DOHH2 (cell line): ENCODE measurements at regions not wholly inside any gene's neighbourhood (a gene's known extent, or its start where the extent isn't known, plus 50 kb on each side); places are given as distances from the start of the nearest gene placed in this dataset.

Source experiments
- H3F3A ChIP-seq: fragments of 200-600 bp; sonication (generic), shearing (Covaris generic); 2 replicates; pipeline ENCODE4 v1.6.0; 2016; ENCODE audit warnings: antibody characterized with exemption, mild to moderate bottlenecking; ENCODE audit not compliant: control insufficient read depth, insufficient read depth
- H3K27ac ChIP-seq: fragments of 200-600 bp; sonication (generic); 2 replicates; pipeline ENCODE4 v1.5.1; 2014; ENCODE audit warnings: low read depth, mild to moderate bottlenecking, low read length, moderate library complexity
- H3K27me3 ChIP-seq: fragments of 200-600 bp; sonication (generic); 2 replicates; pipeline ENCODE4 v1.6.1; 2014; ENCODE audit warnings: mild to moderate bottlenecking, low read length, mixed read lengths; ENCODE audit not compliant: control insufficient read depth
- H3K36me3 ChIP-seq: fragments of 200-600 bp; sonication (generic); 2 replicates; pipeline ENCODE4 v1.6.1; 2014; ENCODE audit warnings: mild to moderate bottlenecking, low read length, moderate library complexity, mixed read lengths; ENCODE audit not compliant: control insufficient read depth
- H3K4me1 ChIP-seq: fragments of 200-600 bp; sonication (generic); 2 replicates; pipeline ENCODE4 v1.6.1; 2014; ENCODE audit warnings: mild to moderate bottlenecking, low read length, mixed read lengths; ENCODE audit not compliant: control insufficient read depth
- H3K4me2 ChIP-seq: fragments of 200-600 bp; sonication (generic); 2 replicates; pipeline ENCODE4 v1.6.0; 2014; ENCODE audit warnings: mild to moderate bottlenecking, low read length, moderate library complexity
- H3K4me3 ChIP-seq: fragments of 200-600 bp; sonication (generic); 2 replicates; pipeline ENCODE4 v1.5.1; 2014; ENCODE audit warnings: mild to moderate bottlenecking, low read length, mixed read lengths
- H3K79me2 ChIP-seq: fragments of 200-600 bp; sonication (generic); 2 replicates; pipeline ENCODE4 v1.6.1; 2014; ENCODE audit warnings: mild to moderate bottlenecking, low read length, mixed read lengths; ENCODE audit not compliant: control insufficient read depth
- H3K9me2 ChIP-seq: fragments of 200-600 bp; sonication (generic); replicated peaks from 2 replicates; pipeline ENCODE4 v1.6.1; 2014; ENCODE audit warnings: mild to moderate bottlenecking, low read length, mixed read lengths; ENCODE audit not compliant: control insufficient read depth
- H3K9me3 ChIP-seq: fragments of 200-600 bp; sonication (generic); 2 replicates; pipeline ENCODE4 v1.6.1; 2014; ENCODE audit warnings: antibody characterized with exemption, low read length, mixed read lengths; ENCODE audit not compliant: control insufficient read depth, insufficient read depth
- H4K20me1 ChIP-seq: fragments of 200-600 bp; sonication (generic); 2 replicates; pipeline ENCODE4 v1.6.0; 2014; ENCODE audit warnings: low read depth, mild to moderate bottlenecking, antibody characterized with exemption, low read length, moderate library complexity; ENCODE audit not compliant: control insufficient read depth, insufficient read depth
- CTCF ChIP-seq: fragments of 200-600 bp; sonication (generic); IDR thresholded peaks from one replicate; pipeline ENCODE4 v1.5.1; 2014; ENCODE audit warnings: antibody characterized with exemption, mild to moderate bottlenecking, low read depth, low read length; ENCODE audit not compliant: poor library complexity, severe bottlenecking
- EZH2phosphoT487 ChIP-seq: fragments of 200-600 bp; sonication (generic); IDR thresholded peaks from 2 replicates; pipeline ENCODE4 v1.6.1; 2017; ENCODE audit warnings: borderline replicate concordance, mild to moderate bottlenecking, antibody characterized with exemption, low read length, moderate library complexity, mixed read lengths

GRCh38 chr5:96329289-96329688, 103.8 kb downstream of the PCSK1 start:
- Histone ChIP-seq H3K9me3 (no peaks in the 10 kb centered on the region), H3K9me2 (no peaks in the 10 kb centered on the region), H3K36me3 (no peaks in the 10 kb centered on the region), H3K27me3 (peaks cover 3% of the 10 kb centered on the region), H4K20me1 (no peaks in the 10 kb centered on the region), H3F3A (no peaks in the 10 kb centered on the region), H3K4me2 (no peak overlapping the region), H3K27ac (no peak overlapping the region), H3K4me1 (no peaks in the 10 kb centered on the region), H3K79me2 (no peaks in the 10 kb centered on the region), H3K4me3 (no peak overlapping the region)
- TF ChIP-seq EZH2phosphoT487 (no peak), CTCF (no peak)

GRCh38 chr5:96327722-96328121, 105.3 kb downstream of the PCSK1 start:
- Histone ChIP-seq H3K9me3 (no peaks in the 10 kb centered on the region), H3K79me2 (no peaks in the 10 kb centered on the region), H3K36me3 (no peaks in the 10 kb centered on the region), H3K4me1 (no peaks in the 10 kb centered on the region), H3F3A (no peaks in the 10 kb centered on the region), H3K4me3 (no peak overlapping the region), H3K27ac (no peak overlapping the region), H3K27me3 (peaks cover 3% of the 10 kb centered on the region), H3K9me2 (no peaks in the 10 kb centered on the region), H4K20me1 (no peaks in the 10 kb centered on the region), H3K4me2 (no peak overlapping the region)
- TF ChIP-seq CTCF (no peak), EZH2phosphoT487 (no peak)

- Histone ChIP-seq H3K27ac (no peak overlapping the region), H3K9me2 (no peaks in the 10 kb centered on the region), H3K4me1 (no peaks in the 10 kb centered on the region), H4K20me1 (no peaks in the 10 kb centered on the region), H3K79me2 (no peaks in the 10 kb centered on the region), H3K36me3 (no peaks in the 10 kb centered on the region), H3F3A (no peaks in the 10 kb centered on the region), H3K27me3 (peaks cover 3% of the 10 kb centered on the region), H3K4me2 (no peak overlapping the region), H3K9me3 (no peaks in the 10 kb centered on the region), H3K4me3 (no peak overlapping the region)
- TF ChIP-seq CTCF (no peak), EZH2phosphoT487 (no peak)
These were observed 106.1 kb downstream of the PCSK1 start for GRCh38 chr5:96326902-96327301.

- Histone ChIP-seq H3K4me3 (no peak overlapping the region), H3K27me3 (peaks cover 3% of the 10 kb centered on the region; the same call in 1 of the 2 replicates), H3K9me2 (no peaks in the 10 kb centered on the region), H4K20me1 (no peaks in the 10 kb centered on the region), H3K9me3 (no peaks in the 10 kb centered on the region), H3K79me2 (no peaks in the 10 kb centered on the region), H3K36me3 (no peaks in the 10 kb centered on the region), H3F3A (no peaks in the 10 kb centered on the region), H3K4me2 (no peak overlapping the region), H3K4me1 (no peaks in the 10 kb centered on the region), H3K27ac (no peak overlapping the region)
- no peak for TF ChIP-seq CTCF
These were observed 108.3 kb downstream of the PCSK1 start for GRCh38 chr5:96324708-96325107.
